K562 (cell line): ENCODE measurements at regions not wholly inside any gene's neighbourhood (a gene's known extent, or its start where the extent isn't known, plus 50 kb on each side); places are given as distances from the start of the nearest gene placed in this dataset.

Experiments used
- GATA2 ChIP-seq: sonication (generic); formaldehyde crosslinking; IDR thresholded peaks from 2 replicates; pipeline ENCODE4 v1.4.0; 2020; ENCODE audit warnings: mild to moderate bottlenecking, missing genetic modification reagents
- MAFG ChIP-seq: fragments of 450-650 bp; conservative IDR thresholded peaks from 2 replicates; pipeline ENCODE4 v1.6.1; 2016; ENCODE audit warnings: missing genetic modification characterization, missing compliant biosample characterization
- ZBTB11 ChIP-seq, 3 experiments: fragments of 200-800 bp in 1 of 3; fragments of 250-450 bp in 1 of 3; fragments of 450-650 bp in 1 of 3; sonication (Bioruptor Pico) in 1 of 3; sonication (Bioruptor generic) in 1 of 3; formaldehyde crosslinking in 1 of 3; IDR thresholded peaks; 2 replicates each; pipeline versions ENCODE4 v1.6.1 to v1.8.0; 2016 to 2022; ENCODE audit warnings: mild to moderate bottlenecking in 2 of 3, missing genetic modification characterization in 2 of 3, missing compliant biosample characterization in 1 of 3, moderate library complexity in 1 of 3

GRCh38 chr4:142927721-142928120, 81.6 kb upstream of the INPP4B start:
- TF ChIP-seq ZBTB11 (CRISPR knock-in tag; IDR thresholded peaks at IDR 0.05) (no peak), GATA2 (no peak), MAFG (tag) (no peak)
